Neural progenitor cell (in vitro differentiated cells): ENCODE measurements at regions not wholly inside any gene's neighbourhood (a gene's known extent, or its start where the extent isn't known, plus 50 kb on each side); places are given as distances from the start of the nearest gene placed in this dataset.

Experiments used
- DNase-seq: peaks from one replicate; pipeline ENCODE4 v3.0.0-alpha.2; 2016; ENCODE audit warnings: low spot score
- H2AFZ ChIP-seq: fragments of 200-600 bp; sonication (generic); replicated peaks from 2 replicates; pipeline ENCODE4 v1.6.1; 2016; ENCODE audit warnings: antibody characterized with exemption
- H3F3A ChIP-seq: fragments of 200-600 bp; sonication (generic); 2 replicates; pipeline ENCODE4 v1.6.1; 2016; ENCODE audit warnings: antibody characterized with exemption, low read depth
- H3K27ac ChIP-seq: fragments of 200-600 bp; sonication (generic); 2 replicates; pipeline ENCODE4 v1.5.1; 2016; ENCODE audit warnings: mild to moderate bottlenecking
- H3K27me3 ChIP-seq: fragments of 200-600 bp; sonication (generic); 2 replicates; pipeline ENCODE4 v1.6.1; 2016; ENCODE audit warnings: mild to moderate bottlenecking, moderate library complexity
- H3K36me3 ChIP-seq: fragments of 200-600 bp; sonication (generic); 2 replicates; pipeline ENCODE4 v1.5.1; 2016
- H3K4me1 ChIP-seq: fragments of 200-600 bp; sonication (generic); 2 replicates; pipeline ENCODE4 v1.6.1; 2016; ENCODE audit warnings: mixed run types
- H3K4me2 ChIP-seq: fragments of 200-600 bp; sonication (generic); 2 replicates; pipeline ENCODE4 v1.6.1; 2016
- H3K4me3 ChIP-seq: fragments of 200-600 bp; sonication (generic); 2 replicates; pipeline ENCODE4 v1.5.1; 2016
- H3K79me2 ChIP-seq: fragments of 200-600 bp; sonication (generic); 2 replicates; pipeline ENCODE4 v1.6.1; 2016; ENCODE audit warnings: low read depth
- H3K9ac ChIP-seq: fragments of 200-600 bp; sonication (generic); 2 replicates; pipeline ENCODE4 v1.6.1; 2016
- H3K9me3 ChIP-seq: fragments of 200-600 bp; sonication (generic); 2 replicates; pipeline ENCODE4 v1.5.1; 2016; ENCODE audit warnings: low read depth
- H4K20me1 ChIP-seq: fragments of 200-600 bp; sonication (generic); 2 replicates; pipeline ENCODE4 v1.6.1; 2016; ENCODE audit warnings: low read depth
- H3K27ac Mint-ChIP-seq: 3 replicates; pipeline ENCODE4 v1.8.0; 2021; ENCODE audit warnings: mixed read lengths
- H3K27me3 Mint-ChIP-seq: 2 replicates; pipeline ENCODE4 v1.8.0; 2022; ENCODE audit warnings: low read depth, mild to moderate bottlenecking, inconsistent platforms, moderate library complexity, mixed read lengths; ENCODE audit not compliant: insufficient read depth
- H3K36me3 Mint-ChIP-seq: 3 replicates; pipeline ENCODE4 v1.8.0; 2021; ENCODE audit warnings: mixed read lengths
- H3K4me1 Mint-ChIP-seq: 3 replicates; pipeline ENCODE4 v1.8.0; 2021; ENCODE audit warnings: mixed read lengths
- H3K4me3 Mint-ChIP-seq: 3 replicates; pipeline ENCODE4 v1.8.0; 2021; ENCODE audit warnings: mild to moderate bottlenecking, moderate library complexity, mixed read lengths
- H3K9me3 Mint-ChIP-seq: 3 replicates; pipeline ENCODE4 v1.8.0; 2020; ENCODE audit warnings: mixed read lengths
- CTCF ChIP-seq: fragments of 200-600 bp; sonication (generic); IDR thresholded peaks from 2 replicates; pipeline ENCODE4 v1.5.1; 2017; ENCODE audit warnings: antibody characterized with exemption, mild to moderate bottlenecking
- EZH2 ChIP-seq: fragments of 200-600 bp; sonication (generic); IDR thresholded peaks from 2 replicates; pipeline ENCODE4 v1.6.1; 2017; ENCODE audit warnings: antibody characterized with exemption, mild to moderate bottlenecking, moderate library complexity
- EZH2phosphoT487 ChIP-seq: fragments of 200-600 bp; sonication (generic); IDR thresholded peaks from 2 replicates; pipeline ENCODE4 v1.6.1; 2017; ENCODE audit warnings: antibody characterized with exemption

DNA sequence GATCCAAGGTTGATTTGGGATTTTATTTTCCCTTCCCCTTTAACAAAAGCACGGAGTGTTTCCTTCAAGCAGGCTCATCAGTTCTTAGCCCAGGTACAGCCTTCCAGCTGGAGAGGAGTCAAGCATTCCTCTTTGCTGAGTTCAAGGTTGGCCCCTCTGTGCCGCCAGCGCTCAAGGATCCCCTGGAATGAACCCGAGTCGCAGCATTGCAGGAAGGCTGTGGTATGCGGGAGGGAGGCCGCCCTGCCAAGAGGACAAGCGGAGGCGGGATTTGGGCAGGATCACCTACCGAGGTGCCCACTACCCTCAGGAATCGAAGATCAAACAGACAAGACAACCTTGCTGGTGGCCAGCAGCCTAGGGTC is 53.9 kb upstream of the NCOR2 start:
- H3F3A ChIP-seq = no peaks in the 10 kb centered on the region
- H3K36me3 Mint-ChIP-seq = no peaks in the 10 kb centered on the region
- H3K4me1 Mint-ChIP-seq = peaks cover 15% of the 10 kb centered on the region
- DNase-seq = no peak
- no peak for TF ChIP-seq EZH2phosphoT487
- no peak for TF ChIP-seq EZH2
- no peak for TF ChIP-seq CTCF
- no peak overlapping the region for H3K4me3 ChIP-seq
- H4K20me1 ChIP-seq = no peaks in the 10 kb centered on the region
- H3K9ac ChIP-seq = no peak overlapping the region
- H3K27me3 Mint-ChIP-seq = peaks cover 8% of the 10 kb centered on the region
- H3K9me3 Mint-ChIP-seq = no peaks in the 10 kb centered on the region
- H3K4me1 ChIP-seq = peaks cover 8% of the 10 kb centered on the region
- no peak overlapping the region for H2AFZ ChIP-seq
- H3K79me2 ChIP-seq = no peaks in the 10 kb centered on the region
- H3K4me3 Mint-ChIP-seq = no peak overlapping the region
- H3K4me2 ChIP-seq = no peak overlapping the region
- H3K27me3 ChIP-seq = no peaks in the 10 kb centered on the region
- H3K9me3 ChIP-seq = no peaks in the 10 kb centered on the region
- no peaks in the 10 kb centered on the region for H3K36me3 ChIP-seq
- no peak overlapping the region for H3K27ac ChIP-seq
- H3K27ac Mint-ChIP-seq = no peak overlapping the region

DNA sequence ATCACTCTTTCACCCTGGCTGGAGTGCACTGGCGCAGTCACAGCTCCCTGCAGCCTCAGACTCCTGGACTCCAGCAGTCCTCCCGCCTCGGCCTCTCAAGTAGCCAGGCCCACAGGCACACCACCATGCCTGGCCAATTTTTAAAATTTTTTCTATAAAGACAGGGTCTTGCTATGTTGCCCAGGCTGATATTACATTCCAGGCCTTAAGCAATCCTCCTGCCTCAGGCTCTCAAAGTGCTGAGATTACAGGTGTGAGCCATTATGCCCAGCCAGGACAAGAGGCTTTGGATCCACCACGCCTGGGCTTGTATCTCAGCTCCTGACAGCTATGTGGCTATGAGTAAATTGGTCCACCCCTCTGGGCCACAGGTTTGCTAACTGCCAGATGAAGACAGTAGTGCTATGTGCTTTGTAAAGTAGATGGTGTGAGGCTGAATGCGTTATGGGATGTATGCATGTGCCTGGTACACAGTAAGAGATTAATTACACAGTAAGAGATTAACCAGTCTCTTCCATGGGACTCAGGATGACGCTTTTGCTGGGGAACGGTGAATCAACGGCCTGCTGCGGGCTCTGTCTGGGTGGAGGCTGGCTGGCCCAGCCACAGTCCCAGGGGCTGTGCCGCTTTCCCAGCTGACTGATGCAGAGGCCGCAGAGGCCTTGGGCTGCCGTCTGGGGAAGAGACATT is 53.3 kb upstream of the NCOR2 start:
- Mint-ChIP-seq H3K4me3 (no peak overlapping the region), H3K27me3 (peaks cover 8% of the 10 kb centered on the region), H3K27ac (no peak overlapping the region), H3K4me1 (peaks cover 11% of the 10 kb centered on the region), H3K9me3 (no peaks in the 10 kb centered on the region), H3K36me3 (no peaks in the 10 kb centered on the region)
- no peak for DNase-seq
- H3K4me3 ChIP-seq = no peak overlapping the region
- no peak overlapping the region for H3K9ac ChIP-seq
- H3K79me2 ChIP-seq = no peaks in the 10 kb centered on the region
- no peak overlapping the region for H3K4me2 ChIP-seq
- H3K27me3 ChIP-seq = no peaks in the 10 kb centered on the region
- no peaks in the 10 kb centered on the region for H3F3A ChIP-seq
- H3K36me3 ChIP-seq = no peaks in the 10 kb centered on the region
- H3K27ac ChIP-seq = no peak overlapping the region
- H4K20me1 ChIP-seq = no peaks in the 10 kb centered on the region
- H2AFZ ChIP-seq = no peak overlapping the region
- TF ChIP-seq EZH2 = no peak
- TF ChIP-seq EZH2phosphoT487 = no peak
- no peak for TF ChIP-seq CTCF
- no peaks in the 10 kb centered on the region for H3K9me3 ChIP-seq
- peaks cover 4% of the 10 kb centered on the region for H3K4me1 ChIP-seq

DNA sequence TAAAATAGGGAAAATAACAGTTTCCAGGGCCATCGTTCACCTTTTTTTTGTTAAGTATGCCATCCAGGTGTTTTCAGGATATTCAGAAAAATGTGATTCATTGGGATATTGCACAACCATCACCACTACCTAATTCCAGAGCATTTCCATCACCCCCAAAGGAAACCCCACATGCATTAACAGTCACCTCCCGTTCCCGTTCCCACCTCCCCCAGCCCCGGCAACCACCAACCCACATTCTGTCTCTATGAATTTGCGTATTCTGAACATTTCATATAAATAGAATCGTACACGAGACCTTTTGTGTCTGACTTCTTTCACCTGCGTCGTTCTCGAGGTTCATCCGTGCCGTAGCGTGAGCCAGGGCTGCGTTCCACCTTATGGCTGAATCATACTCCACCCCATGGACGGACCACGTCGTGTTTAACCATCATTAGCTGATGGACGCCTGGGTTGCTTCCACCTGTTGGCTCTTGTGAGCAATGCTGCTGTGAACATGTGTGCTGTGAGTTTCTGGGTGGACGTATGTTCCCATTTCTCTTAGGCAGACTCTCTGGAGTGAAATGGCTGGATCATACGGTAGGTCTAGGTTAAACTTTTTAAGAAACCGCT is 51.0 kb upstream of the NCOR2 start:
- H3K4me1 ChIP-seq = peaks cover 4% of the 10 kb centered on the region
- H2AFZ ChIP-seq = no peak overlapping the region
- Mint-ChIP-seq H3K27me3 (peaks cover 11% of the 10 kb centered on the region), H3K4me3 (no peak overlapping the region), H3K4me1 (peaks cover 8% of the 10 kb centered on the region), H3K9me3 (no peaks in the 10 kb centered on the region), H3K27ac (no peak overlapping the region), H3K36me3 (no peaks in the 10 kb centered on the region)
- H3K79me2 ChIP-seq = no peaks in the 10 kb centered on the region
- no peak for DNase-seq
- no peak overlapping the region for H3K4me2 ChIP-seq
- H3F3A ChIP-seq = no peaks in the 10 kb centered on the region
- H3K9me3 ChIP-seq = no peaks in the 10 kb centered on the region
- no peaks in the 10 kb centered on the region for H4K20me1 ChIP-seq
- H3K27me3 ChIP-seq = no peaks in the 10 kb centered on the region
- TF ChIP-seq EZH2 (no peak), EZH2phosphoT487 (no peak), CTCF (no peak)
- no peak overlapping the region for H3K4me3 ChIP-seq
- H3K9ac ChIP-seq = no peak overlapping the region
- no peaks in the 10 kb centered on the region for H3K36me3 ChIP-seq
- H3K27ac ChIP-seq = no peak overlapping the region
